K562 (cell line): ENCODE measurements at regions not wholly inside any gene's neighbourhood (a gene's known extent, or its start where the extent isn't known, plus 50 kb on each side); places are given as distances from the start of the nearest gene placed in this dataset.

Experiments used
- ATAC-seq: fragments of 200-7000 bp; cut with Tn5 transposase; 3 replicates; pipeline ENCODE4 v1.9.1; 2020; ENCODE audit warnings: moderate library complexity
- BruUV-seq: library from RNA; stranded (reverse); fragments of 400-500 nt; replicated peaks from 2 replicates; lab custom pipeline; 2021; lab: Mats Ljungman, UMichigan
- CTCF ChIA-PET: fragments of 300-600 bp; formaldehyde crosslinking; extraction: SDS; loops from one replicate; lab custom pipeline; 2021; ENCODE audit warnings: low intra/inter-chr PET ratio; lab: Yijun Ruan, JAX
- POLR2A ChIA-PET: fragments of 300-600, 350-650 bp; sonication (Branson Sonifier 250); formaldehyde crosslinking; extraction: SDS; loops from one replicate; lab custom pipeline; 2021; ENCODE audit warnings: antibody characterized with exemption, inconsistent platforms; lab: Yijun Ruan, JAX
- DNase-seq, 4 experiments: peaks; one replicate each; pipeline versions ENCODE4 v3.0.0 to v3.0.0-alpha.2; 2011 to 2018; ENCODE audit warnings: low spot score in 3 of 4, mixed read lengths in 3 of 4; ENCODE audit errors: extremely low read depth in 1 of 4
- FAIRE-seq: peaks from 2 replicates; lab custom pipeline; 2011; peaks lifted over from hg19 to GRCh38; lab: Jason Lieb, UNC
- H2AFZ ChIP-seq: 2 replicates; pipeline ENCODE4 v1.6.0; 2011; ENCODE audit warnings: low read depth, low read length, control low read depth, inconsistent platforms
- H3K27ac ChIP-seq: fragments of 200-600 bp; 3 replicates; pipeline ENCODE4 v1.8.0; 2011; ENCODE audit warnings: low read depth, mild to moderate bottlenecking, control low read depth, inconsistent platforms, low read length, moderate library complexity, mixed read lengths; ENCODE audit errors: extremely low read depth
- H3K27me3 ChIP-seq, 2 experiments: fragments of 300-600 bp in 1 of 2; 2 replicates in 1 of 2; 3 replicates in 1 of 2; pipeline versions ENCODE4 v1.6.0 to v1.8.0; 2011; ENCODE audit warnings: inconsistent platforms in 2 of 2, low read length in 2 of 2, mild to moderate bottlenecking in 1 of 2, mixed read lengths in 1 of 2, moderate library complexity in 1 of 2; ENCODE audit not compliant: control insufficient read depth in 2 of 2, insufficient read depth in 2 of 2
- H3K36me3 ChIP-seq: fragments of 300-600 bp; 3 replicates; pipeline ENCODE4 v1.8.0; 2011; ENCODE audit warnings: mild to moderate bottlenecking, low read length, inconsistent platforms; ENCODE audit not compliant: control insufficient read depth, insufficient read depth
- H3K4me1 ChIP-seq, 2 experiments: fragments of 200-600 bp in 1 of 2; replicated peaks in 1 of 2; 2 replicates in 1 of 2; 3 replicates in 1 of 2; pipeline versions ENCODE4 v1.5.1 to v1.8.0; 2011; ENCODE audit warnings: inconsistent platforms in 2 of 2, low read length in 2 of 2, mild to moderate bottlenecking in 1 of 2, mixed read lengths in 1 of 2, moderate library complexity in 1 of 2; ENCODE audit not compliant: control insufficient read depth in 2 of 2, insufficient read depth in 2 of 2
- H3K4me2 ChIP-seq: 2 replicates; pipeline ENCODE4 v1.6.1; 2011; ENCODE audit warnings: low read length, control low read depth, inconsistent platforms, mixed read lengths; ENCODE audit not compliant: insufficient read depth
- H3K4me3 ChIP-seq: fragments of 200-600 bp; sonication (generic), shearing (Covaris generic); 2 replicates; pipeline ENCODE4 v1.5.1; 2016; ENCODE audit warnings: control low read depth, inconsistent platforms
- H3K79me2 ChIP-seq: fragments of 200-600 bp; 3 replicates; pipeline ENCODE4 v1.8.0; 2011; ENCODE audit warnings: low read length, inconsistent platforms; ENCODE audit not compliant: control insufficient read depth, insufficient read depth
- H3K9ac ChIP-seq, 2 experiments: 2 replicates each; pipeline versions ENCODE4 v1.6.0 to v1.6.1; 2011; ENCODE audit warnings: low read depth in 2 of 2, low read length in 2 of 2, control low read depth in 1 of 2, inconsistent platforms in 1 of 2, mild to moderate bottlenecking in 1 of 2, mixed read lengths in 1 of 2; ENCODE audit not compliant: insufficient read depth in 1 of 2
- H3K9me1 ChIP-seq: one replicate; pipeline ENCODE4 v1.6.0; 2011; ENCODE audit warnings: inconsistent platforms, mild to moderate bottlenecking, low read length, moderate library complexity; ENCODE audit not compliant: control insufficient read depth, insufficient read depth
- H3K9me3 ChIP-seq: replicated peaks from 2 replicates; pipeline ENCODE4 v1.5.1; 2011; ENCODE audit warnings: low read depth, low read length, inconsistent platforms; ENCODE audit not compliant: control insufficient read depth, insufficient read depth
- H4K20me1 ChIP-seq: replicated peaks from 2 replicates; pipeline ENCODE4 v1.6.1; 2011; ENCODE audit warnings: low read length, inconsistent platforms, mixed read lengths; ENCODE audit not compliant: control insufficient read depth, insufficient read depth
- E2F4 ChIP-seq: sonication (generic); formaldehyde crosslinking; IDR thresholded peaks from 2 replicates; pipeline ENCODE4 v1.8.0; 2022; ENCODE audit warnings: mild to moderate bottlenecking, low read depth, missing genetic modification reagents
- FOXK1 ChIP-seq: sonication (generic); formaldehyde crosslinking; IDR thresholded peaks from 2 replicates; pipeline ENCODE4 v1.8.0; 2022; ENCODE audit warnings: missing genetic modification reagents, mild to moderate bottlenecking, borderline replicate concordance
- KHSRP ChIP-seq: fragments of 450-650 bp; IDR thresholded peaks from 2 replicates; pipeline ENCODE4 v1.6.1; 2017
- KLF13 ChIP-seq: fragments of 450-650 bp; IDR thresholded peaks from 2 replicates; pipeline ENCODE4 v1.6.1; 2016; ENCODE audit warnings: missing genetic modification characterization, low read depth, mild to moderate bottlenecking, missing compliant biosample characterization, moderate library complexity, borderline replicate concordance
- MAFF ChIP-seq: IDR thresholded peaks from 2 replicates; pipeline ENCODE4 v1.6.1; 2012; ENCODE audit warnings: low read length, improper control_type of control experiment
- SPI1 ChIP-seq: IDR thresholded peaks from 2 replicates; pipeline ENCODE4 v1.6.1; 2011; ENCODE audit warnings: low read depth, low read length, control low read depth, borderline replicate concordance
- STAG1 ChIP-seq: sonication (generic); formaldehyde crosslinking; IDR thresholded peaks from 2 replicates; pipeline ENCODE4 v1.5.0; 2020; ENCODE audit warnings: missing genetic modification reagents, borderline replicate concordance
- ZNF12 ChIP-seq: sonication (generic); formaldehyde crosslinking; IDR thresholded peaks from 2 replicates; pipeline ENCODE4 v1.4.0; 2020; ENCODE audit warnings: mild to moderate bottlenecking, missing genetic modification reagents
- WGBS: fragments of 100-300 bp; shearing (Covaris generic); methylation state at CpG from one replicate; pipeline ENCODE4 v1.1.6; 2016; ENCODE audit warnings: low coverage, mixed read lengths; ENCODE audit not compliant: insufficient coverage; ENCODE audit errors: missing lambda C conversion rate; 5-methylcytosine and 5-hydroxymethylcytosine counted together
- in situ Hi-C: fragments of 300-500 bp; cut with MboI; formaldehyde crosslinking; loops from 4 replicates; pipeline ENCODE4 v1.15.0; 2018; ENCODE audit warnings: inconsistent platforms, mixed read lengths
- intact Hi-C: fragments of 100-400 bp; cut with micrococcal nuclease; formaldehyde crosslinking; loops from 2 replicates; pipeline ENCODE4 v1.14.2; 2022
- TF ChIP-seq, protein P1 (sequence below), 3 experiments: IDR thresholded peaks in 2 of 3; conservative IDR thresholded peaks in 1 of 3; 2 replicates each; pipeline ENCODE4 v1.5.1; 2011 to 2012; ENCODE audit warnings: low read length in 3 of 3, mild to moderate bottlenecking in 3 of 3, control low read depth in 2 of 3, improper control_type of control experiment in 1 of 3, inconsistent platforms in 1 of 3, low read depth in 1 of 3, mixed read lengths in 1 of 3, moderate library complexity in 1 of 3; ENCODE audit not compliant: insufficient read depth in 2 of 3

DNA sequence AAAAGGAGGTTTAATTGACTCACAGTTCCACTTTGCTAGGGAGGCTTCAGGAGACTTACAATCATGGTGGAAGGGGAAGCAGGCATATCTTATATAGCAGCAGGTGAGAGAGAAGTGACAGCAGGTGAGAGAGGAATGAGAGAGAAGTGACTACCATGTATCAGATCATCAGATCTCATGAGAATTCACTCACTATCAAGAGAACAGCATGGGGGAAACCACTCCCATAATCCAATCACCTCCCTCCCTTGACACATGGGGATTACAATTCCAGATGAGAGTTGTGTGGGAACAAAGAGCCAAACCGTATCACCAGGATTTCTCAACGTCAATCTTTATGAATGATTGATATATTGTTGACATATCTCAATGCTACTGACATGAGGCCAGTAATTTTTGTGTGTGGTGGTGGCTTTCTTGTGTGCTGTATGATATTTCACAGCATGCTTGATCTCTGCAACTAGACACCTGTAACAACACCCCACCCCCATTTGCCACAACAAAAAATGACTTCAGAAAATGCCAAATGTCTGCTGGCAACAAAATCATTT is 1470.9 kb upstream of the SEL1L start:
- TF ChIP-seq STAG1, result no peak
- no peak for TF ChIP-seq MAFF
- TF ChIP-seq, protein P1, sequence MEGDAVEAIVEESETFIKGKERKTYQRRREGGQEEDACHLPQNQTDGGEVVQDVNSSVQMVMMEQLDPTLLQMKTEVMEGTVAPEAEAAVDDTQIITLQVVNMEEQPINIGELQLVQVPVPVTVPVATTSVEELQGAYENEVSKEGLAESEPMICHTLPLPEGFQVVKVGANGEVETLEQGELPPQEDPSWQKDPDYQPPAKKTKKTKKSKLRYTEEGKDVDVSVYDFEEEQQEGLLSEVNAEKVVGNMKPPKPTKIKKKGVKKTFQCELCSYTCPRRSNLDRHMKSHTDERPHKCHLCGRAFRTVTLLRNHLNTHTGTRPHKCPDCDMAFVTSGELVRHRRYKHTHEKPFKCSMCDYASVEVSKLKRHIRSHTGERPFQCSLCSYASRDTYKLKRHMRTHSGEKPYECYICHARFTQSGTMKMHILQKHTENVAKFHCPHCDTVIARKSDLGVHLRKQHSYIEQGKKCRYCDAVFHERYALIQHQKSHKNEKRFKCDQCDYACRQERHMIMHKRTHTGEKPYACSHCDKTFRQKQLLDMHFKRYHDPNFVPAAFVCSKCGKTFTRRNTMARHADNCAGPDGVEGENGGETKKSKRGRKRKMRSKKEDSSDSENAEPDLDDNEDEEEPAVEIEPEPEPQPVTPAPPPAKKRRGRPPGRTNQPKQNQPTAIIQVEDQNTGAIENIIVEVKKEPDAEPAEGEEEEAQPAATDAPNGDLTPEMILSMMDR (IDR thresholded peaks at IDR 0.05 in 2 of 3, conservative IDR thresholded peaks at IDR 0.05 in 1 of 3; ENCODE audit: insufficient read depth in 2 of 3, low read depth in 1 of 3, low read length in 3 of 3), result no peak
- TF ChIP-seq ZNF12 (CRISPR knock-in tag), result no peak
- TF ChIP-seq E2F4 (CRISPR knock-in tag), result no peak
- no peak for TF ChIP-seq SPI1
- no peak for TF ChIP-seq KHSRP
- TF ChIP-seq FOXK1 (CRISPR knock-in tag), result no peak
- TF ChIP-seq KLF13 (tag), result no peak

More for the DNA sequence above, 1470.9 kb upstream of the SEL1L start:
- H3K4me2 ChIP-seq, result no peak overlapping the region
- POLR2A ChIA-PET, result no interaction called here
- CTCF ChIA-PET, result no interaction called here
- no TSS peak for BruUV-seq
- H3K79me2 ChIP-seq, result no peaks in the 10 kb centered on the region
- intact Hi-C loops (no loop called here), in situ Hi-C loops (no loop called here)
- no peaks in the 10 kb centered on the region for H3K9me1 ChIP-seq
- no peak overlapping the region for H2AFZ ChIP-seq
- no peak for ATAC-seq
- FAIRE-seq, result no peak
- no peaks in the 10 kb centered on the region for H3K27me3 ChIP-seq
- no peaks in the 10 kb centered on the region for H3K4me1 ChIP-seq
- H3K27ac ChIP-seq, result no peak overlapping the region
- no peaks in the 10 kb centered on the region for H4K20me1 ChIP-seq
- no peak overlapping the region for H3K4me3 ChIP-seq
- 0% methylated on average over 2 of the region's 2 CpGs for WGBS
- H3K9me3 ChIP-seq, result no peaks in the 10 kb centered on the region
- no peaks in the 10 kb centered on the region for H3K36me3 ChIP-seq
- no peak overlapping the region for H3K9ac ChIP-seq
- DNase-seq, result no peak
